Lower leg skin (tissue), 3 donors: ENCODE measurements at regions not wholly inside any gene's neighbourhood (a gene's known extent, or its start where the extent isn't known, plus 50 kb on each side); places are given as distances from the start of the nearest gene placed in this dataset.
"Not testable (repeated sequence)": the region's sequence is repeated elsewhere in the genome, so short reads cannot be mapped to it uniquely, and the experiment has no call there.

Experiments used
- POLR2A ChIP-seq, 2 donors: fragments of 450-650 bp; IDR thresholded peaks; one replicate each; pipeline ENCODE4 v1.6.1; 2016 to 2017; ENCODE audit warnings: antibody characterized with exemption in 2 of 2, mild to moderate bottlenecking in 1 of 2, moderate library complexity in 1 of 2
- TF ChIP-seq, protein P1 (sequence below), 3 donors: fragments of 450-650 bp; IDR thresholded peaks; one replicate each; pipeline ENCODE4 v1.5.1; 2016; ENCODE audit warnings: antibody characterized with exemption in 3 of 3, mild to moderate bottlenecking in 3 of 3, moderate library complexity in 2 of 3

DNA sequence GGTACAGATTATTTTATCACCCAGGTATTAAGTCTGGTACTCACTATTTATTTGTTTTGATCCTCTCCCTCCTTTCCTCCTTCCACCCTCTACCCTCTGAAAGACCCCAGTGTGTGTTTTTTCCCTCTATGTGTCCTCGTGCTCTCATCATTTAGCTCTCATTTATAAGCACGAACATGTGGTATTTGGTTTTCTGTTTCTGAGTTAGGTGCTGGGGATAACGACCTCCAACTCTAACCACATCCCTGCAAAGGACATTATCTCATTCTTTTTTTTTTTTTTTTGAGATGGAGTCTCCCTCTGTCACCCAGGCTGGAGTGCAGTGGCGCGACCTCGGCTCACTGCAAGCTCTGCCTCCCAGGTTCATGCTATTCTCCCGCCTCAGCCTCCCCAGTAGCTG, 1056.1 kb downstream of the SLITRK5 start:
- TF ChIP-seq, protein P1, sequence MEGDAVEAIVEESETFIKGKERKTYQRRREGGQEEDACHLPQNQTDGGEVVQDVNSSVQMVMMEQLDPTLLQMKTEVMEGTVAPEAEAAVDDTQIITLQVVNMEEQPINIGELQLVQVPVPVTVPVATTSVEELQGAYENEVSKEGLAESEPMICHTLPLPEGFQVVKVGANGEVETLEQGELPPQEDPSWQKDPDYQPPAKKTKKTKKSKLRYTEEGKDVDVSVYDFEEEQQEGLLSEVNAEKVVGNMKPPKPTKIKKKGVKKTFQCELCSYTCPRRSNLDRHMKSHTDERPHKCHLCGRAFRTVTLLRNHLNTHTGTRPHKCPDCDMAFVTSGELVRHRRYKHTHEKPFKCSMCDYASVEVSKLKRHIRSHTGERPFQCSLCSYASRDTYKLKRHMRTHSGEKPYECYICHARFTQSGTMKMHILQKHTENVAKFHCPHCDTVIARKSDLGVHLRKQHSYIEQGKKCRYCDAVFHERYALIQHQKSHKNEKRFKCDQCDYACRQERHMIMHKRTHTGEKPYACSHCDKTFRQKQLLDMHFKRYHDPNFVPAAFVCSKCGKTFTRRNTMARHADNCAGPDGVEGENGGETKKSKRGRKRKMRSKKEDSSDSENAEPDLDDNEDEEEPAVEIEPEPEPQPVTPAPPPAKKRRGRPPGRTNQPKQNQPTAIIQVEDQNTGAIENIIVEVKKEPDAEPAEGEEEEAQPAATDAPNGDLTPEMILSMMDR (IDR thresholded peaks at IDR 0.05) = not testable (repeated sequence)
- not testable (repeated sequence) for TF ChIP-seq POLR2A (IDR thresholded peaks at IDR 0.05)
